CD4-positive, alpha-beta T cell treated with Interleukin-12 subunit alpha and Interleukin-12 subunit beta, for 1 hour (primary cell): ENCODE measurements at regions not wholly inside any gene's neighbourhood (a gene's known extent, or its start where the extent isn't known, plus 50 kb on each side); places are given as distances from the start of the nearest gene placed in this dataset.
"Not testable (repeated sequence)": the region's sequence is repeated elsewhere in the genome, so short reads cannot be mapped to it uniquely, and the experiment has no call there.

Experiments used
- DNase-seq: peaks from one replicate; pipeline ENCODE4 v3.0.0-alpha.2; 2020

DNA sequence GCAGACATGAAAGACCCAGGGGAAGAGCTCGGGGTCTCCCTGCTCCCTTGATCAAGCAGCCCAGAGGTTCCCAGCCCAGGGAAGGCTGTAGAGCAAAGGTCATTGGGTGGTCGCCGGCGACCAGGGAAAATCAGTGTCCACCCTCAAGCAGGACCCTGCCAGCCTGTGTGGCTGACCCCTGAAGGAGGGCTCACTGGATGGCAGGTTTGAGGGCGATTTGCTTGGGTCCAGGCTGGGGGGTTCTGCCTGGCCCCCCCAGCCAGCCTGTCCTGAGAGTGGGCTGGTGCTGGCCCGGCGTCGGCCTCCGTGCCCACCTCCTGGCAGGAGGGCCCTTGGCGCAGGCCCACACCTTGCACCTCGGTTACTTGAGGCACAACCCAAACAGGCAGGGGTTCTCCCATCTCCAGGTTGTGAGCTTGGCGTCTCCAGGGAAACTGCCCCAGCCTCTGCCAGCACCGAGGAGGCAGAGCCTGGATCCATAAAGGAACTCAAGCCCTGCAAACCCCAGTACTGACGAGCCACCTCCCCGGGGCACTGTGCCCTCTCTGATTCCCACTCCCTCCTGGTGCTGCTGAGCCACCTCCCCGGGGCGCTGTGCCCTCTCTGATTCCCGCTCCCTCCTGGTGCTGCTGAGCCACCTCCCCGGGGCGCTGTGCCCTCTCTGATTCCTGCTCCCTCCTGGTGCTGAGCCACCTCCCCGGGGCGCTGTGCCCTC lies 329.0 kb upstream of the SFSWAP start:
- DNase-seq, result no peak

DNA sequence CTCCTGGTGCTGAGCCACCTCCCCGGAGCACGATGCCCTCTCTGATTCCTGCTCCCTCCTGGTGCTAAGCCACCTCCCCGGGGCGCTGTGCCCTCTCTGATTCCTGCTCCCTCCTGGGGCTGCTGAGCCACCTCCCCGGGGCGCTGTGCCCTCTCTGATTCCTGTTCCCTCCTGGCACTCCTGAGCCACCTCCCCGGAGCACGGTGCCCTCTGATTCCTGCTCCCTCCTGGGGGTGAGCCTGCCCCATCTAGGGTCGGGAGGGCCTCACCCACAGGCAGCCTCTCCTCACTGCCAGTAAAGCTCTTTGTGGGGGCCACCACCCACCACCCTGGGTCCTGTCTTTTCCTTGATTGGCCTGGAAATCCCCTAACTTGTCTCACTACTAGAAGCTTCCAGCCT lies 327.6 kb upstream of the SFSWAP start:
- DNase-seq, result no peak

DNA sequence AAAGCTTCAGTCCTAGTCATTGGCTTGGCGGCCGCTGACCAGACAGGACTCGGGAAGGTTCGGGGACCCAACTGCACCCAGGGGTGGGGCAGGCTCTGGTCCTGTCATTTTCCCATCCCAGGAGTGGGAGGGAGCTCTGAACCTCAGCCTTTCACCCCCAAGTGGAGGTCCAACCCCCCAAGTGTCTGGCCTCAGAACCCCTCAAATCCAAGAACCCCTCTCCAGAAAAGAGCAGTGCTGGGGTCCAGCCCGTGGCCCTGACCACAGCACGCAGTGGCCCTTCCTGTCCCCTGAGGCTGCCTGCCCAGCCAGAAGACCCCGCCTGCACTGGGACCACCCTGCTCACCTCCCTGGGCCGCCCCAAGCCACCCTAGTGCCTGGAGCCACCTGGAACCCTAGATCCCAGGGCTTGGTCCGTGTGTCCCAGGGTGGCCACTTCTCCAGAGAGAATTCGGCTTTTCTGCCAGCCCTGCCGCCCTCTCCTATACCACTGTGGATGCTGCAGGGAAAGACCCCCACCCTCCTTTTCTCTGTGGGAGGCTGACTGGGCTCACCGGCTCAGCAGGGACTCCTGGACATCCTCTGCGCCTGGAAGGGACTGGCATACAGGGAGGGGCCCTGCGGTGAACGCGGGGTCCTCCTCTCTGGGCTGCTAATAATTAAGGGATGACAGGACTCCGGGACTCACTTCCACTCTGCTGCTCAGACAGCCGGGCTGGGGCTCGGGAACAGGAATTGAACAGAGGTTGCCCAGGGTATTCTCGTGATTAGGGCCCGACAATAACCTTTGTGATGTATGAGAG lies 326.9 kb upstream of the SFSWAP start:
- DNase-seq, result no peak

DNA sequence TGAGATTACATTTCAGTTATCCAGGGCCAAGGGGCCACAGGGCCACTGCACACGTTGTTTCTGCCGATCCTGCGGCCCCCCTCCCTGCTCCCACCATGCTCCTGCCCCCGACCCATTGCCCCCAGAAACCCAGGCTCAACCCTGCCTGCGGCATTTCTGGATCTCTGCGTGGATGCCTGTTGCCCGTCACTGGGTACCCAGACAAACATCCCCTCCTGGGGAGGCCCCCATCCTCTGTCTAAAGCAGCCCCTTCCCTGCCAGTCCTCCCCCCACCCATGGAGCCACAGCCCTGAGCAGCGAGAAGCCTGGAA lies 326.4 kb upstream of the SFSWAP start:
- no peak for DNase-seq

DNA sequence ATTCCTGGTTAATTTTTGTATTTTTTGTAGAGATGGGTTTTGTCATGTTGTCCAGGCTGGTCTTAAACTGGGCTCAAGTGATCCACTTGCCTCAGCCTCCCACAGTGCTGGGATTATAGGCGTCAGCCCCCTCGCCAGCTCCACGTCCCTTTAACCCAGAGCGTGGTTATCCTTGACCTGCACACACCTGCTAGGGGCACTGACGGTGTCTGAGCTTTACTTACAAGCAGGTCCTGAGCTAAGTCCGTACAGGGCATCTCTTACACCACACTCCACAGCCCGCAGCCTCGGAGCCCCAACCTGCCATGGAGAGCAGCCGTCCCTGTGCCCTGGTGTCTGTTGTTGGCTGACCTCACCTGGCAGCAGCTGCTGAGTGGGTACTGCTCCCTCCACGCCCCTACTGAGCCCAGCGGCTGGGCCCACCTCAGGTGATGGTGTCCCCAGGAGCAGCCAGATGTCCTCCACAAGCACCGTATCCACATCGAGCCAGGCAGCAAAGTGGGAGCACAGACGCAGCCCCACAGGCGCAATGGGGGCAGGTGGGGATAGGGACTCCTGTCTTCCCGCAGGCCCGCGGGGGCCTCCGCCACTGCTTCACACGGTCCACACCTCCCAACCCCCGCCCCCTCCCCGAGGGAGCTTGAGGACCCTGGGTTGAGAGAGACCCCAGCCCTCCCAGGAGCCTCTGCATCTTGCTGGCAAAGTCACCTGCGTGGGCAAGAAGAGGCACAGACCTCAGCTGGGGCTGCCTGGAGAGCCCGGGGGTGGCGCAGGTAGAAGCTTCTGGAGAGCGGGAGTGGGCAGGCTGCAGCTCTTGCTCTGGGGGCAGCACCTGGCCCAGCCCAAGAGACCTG lies 325.4 kb upstream of the SFSWAP start:
- DNase-seq, result no peak

DNA sequence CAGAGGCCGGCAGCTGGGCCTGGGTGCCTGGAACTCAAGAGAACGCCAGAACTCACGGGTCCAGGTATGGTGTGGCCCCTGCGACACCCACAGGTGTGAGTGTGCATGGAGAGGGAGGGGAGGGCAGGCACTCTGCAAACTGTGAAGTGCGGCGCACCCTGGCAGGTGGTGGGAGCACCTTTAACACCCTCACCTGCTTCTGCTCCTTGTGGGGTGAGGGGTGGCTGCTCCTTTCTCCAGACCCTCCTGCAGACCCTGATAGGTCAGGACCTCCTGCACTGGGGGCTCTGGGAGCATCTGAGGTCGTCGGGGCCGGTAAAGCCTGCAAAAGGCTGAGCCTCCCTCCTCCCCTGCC lies 324.7 kb upstream of the SFSWAP start:
- DNase-seq, result no peak

DNA sequence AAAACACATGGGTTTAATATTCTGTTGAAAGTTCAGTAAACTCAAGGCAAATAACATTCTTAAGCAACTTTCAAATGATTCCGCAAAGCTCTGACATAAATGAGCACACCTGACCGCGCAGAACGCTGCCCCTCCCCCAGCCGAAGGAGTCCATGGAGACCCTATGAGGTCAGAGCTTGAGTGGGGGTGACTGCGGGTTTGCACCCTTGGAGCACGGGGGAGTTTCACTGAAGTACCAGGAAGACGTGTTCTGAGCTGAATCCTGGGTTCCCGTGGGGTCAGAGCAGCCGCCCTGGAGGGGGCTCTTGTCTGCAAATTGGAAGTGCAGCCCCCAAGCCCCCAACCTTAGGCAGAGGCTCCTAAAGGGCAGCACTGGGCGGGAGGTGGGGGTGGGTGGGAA lies 324.1 kb upstream of the SFSWAP start:
- no peak for DNase-seq

DNA sequence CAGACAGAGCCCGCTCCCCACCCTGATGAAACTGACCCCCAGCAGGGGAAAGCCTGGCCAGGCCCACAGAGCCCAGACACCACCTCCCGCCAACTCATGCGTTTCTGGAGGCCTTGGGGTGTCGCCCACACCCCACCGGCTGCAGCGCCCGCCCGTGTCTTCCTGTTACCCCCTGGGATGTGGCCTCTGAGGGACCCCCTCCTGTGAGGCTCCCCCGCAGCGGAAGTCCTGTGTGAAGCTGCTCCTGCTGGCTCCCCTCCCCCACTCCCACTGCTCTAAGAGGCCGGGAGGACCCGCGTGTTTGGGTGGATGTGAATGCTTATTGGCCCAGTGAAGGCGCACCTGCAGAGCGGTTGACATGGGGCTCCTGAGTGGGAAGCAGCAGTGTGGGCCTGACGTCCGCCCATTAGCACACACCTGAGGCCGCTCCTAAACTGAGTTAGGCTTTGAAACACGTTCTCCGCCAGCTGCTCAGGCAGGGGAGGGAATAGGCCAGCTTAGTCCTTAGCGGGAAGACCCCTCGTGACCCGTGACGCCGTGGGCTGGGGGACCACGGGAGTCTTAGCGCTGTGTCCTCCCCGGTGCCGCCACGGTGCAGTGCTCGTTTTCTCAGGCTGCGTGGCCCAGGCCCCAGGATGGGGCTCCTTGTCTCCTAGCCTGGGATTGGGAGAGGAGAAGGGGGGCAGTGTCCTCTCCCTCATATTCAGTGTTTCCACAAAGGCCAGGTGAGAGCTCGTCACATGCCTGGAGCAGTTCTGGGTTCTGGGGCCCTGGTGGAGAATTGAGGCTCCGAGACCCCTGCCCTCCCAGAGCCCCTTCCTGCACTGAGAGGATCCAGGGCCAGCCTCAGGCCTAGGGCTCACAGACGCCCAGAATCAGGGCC lies 323.4 kb upstream of the SFSWAP start:
- DNase-seq, result no peak

DNA sequence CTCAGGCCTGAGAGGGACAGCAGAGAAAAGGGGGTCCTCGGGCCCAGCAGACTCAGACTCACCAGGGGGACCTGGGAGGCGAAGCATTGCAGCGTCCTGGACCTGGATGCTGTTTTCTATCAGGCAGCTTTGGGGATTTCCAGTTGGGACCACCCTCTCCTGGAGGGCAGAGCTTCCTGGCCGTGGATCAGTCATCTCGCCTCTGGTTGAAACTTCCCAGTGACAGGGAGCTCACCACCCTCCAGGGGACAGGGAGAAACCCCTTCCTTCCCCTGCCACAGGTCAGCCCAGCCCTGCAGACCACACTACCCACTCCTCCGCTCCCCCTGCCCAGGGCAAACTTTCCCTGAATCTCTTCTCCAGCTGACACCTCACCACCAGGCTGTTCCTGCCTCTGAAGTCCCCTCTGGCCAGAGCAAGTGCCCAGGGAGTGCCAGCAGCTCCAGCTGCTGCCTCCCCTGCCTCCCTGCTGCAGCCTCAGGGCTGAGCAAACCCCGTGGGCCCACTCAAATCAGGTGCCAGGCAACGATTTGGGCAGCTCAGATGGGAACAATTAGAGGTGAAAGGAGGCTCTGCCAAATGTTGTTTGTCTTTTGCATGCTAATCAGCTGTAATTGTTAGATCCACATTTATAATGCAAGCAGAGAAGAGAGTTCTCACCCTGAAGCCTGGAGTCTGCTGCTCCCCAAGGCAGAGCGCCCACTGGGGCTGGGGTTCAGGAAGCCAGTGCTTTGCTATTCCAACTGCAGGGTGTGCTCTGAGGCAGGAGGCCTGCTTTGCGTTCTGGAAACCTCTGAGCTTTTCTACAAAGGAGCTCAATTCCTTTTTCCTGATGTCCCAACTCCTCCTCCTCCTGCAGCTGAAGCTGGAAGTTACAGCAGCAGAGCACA lies 322.5 kb upstream of the SFSWAP start:
- DNase-seq, result not testable (repeated sequence)

DNA sequence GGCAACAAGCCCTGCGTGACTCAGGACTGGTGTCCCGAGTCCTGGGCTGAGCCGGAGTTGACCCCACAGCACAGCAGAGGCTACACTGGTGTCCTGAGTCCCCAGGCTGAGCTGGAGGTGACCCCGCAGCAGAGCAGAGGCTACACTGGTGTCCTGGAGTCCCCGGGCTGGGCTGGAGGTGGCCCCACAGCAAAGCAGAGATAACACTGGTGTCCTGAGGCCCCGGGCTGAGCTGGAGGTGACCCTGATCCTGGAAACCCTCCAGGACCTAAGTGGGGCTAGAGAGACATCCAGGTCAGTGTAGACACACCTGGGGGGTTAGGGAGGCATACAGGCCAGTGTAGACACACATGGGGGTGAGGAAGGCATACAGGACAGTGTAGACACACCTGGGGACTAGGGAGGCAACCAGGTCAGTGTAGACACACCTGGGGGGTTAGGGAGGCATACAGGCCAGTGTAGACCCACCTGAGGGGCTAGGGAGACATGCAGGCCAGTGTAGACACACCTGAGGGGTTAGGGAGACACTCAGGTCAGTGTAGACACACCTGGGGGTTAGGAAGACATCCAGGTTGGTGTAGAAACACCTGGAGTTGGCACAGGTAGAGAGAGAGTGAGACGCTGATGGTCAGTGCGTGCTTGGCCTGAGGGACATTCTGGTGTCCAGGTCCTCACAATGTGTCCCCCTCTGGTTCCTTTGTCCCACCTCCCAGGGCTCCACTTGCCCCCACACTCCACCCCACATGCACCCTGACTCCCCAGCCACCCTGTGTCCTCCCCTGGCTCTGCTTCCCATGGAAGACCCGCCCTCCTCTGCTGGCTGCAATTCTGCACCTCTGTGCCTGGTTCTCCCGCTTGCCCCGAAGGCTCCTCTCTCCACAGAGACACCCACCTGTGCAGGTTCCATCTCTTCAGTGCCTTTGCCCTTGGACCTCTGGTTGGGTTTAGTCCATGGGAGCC lies 321.6 kb upstream of the SFSWAP start:
- no peak for DNase-seq

DNA sequence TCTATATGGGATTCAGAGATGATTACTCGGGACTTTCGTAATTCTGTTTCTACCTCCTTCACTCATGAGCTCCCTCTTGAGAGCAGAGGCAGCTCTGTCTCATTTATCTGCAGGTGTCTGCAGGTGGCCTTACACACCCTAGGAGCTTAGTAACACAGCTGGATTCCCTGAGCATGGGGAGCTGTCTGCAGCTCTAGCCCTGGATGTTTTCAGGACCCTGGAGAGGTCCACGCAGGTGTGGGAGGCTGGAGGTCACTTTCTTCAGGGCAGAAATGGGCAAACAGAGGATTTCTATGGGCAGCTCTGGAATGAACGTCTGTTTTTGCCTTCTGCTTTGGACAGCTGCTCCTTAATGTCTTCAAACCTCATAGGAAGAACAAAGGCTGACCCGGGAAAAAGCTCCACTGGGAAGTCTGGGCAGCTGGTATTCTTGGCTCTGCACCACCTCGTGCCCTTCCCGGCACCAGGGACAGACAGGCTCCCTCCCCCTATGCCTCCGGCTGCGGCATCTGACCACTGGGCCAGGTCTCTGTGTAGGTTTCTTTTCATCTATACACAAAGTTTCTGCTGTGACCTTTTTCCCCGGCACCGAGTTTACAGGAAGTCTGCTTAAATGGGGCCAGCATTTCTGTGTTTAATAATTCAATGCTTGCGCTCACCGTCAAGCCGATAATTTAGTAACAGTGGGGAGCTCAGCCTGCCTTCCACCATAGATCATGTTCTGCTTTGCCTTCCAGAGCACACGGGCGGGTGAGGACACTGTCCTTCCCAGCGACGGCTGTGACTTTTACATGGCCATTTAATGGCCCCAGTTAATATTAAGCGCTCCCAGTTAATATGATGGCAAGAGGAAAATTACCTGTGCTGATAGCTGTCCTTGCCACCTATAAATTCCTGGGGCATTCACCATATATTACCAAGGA lies 320.2 kb upstream of the SFSWAP start:
- no peak for DNase-seq

DNA sequence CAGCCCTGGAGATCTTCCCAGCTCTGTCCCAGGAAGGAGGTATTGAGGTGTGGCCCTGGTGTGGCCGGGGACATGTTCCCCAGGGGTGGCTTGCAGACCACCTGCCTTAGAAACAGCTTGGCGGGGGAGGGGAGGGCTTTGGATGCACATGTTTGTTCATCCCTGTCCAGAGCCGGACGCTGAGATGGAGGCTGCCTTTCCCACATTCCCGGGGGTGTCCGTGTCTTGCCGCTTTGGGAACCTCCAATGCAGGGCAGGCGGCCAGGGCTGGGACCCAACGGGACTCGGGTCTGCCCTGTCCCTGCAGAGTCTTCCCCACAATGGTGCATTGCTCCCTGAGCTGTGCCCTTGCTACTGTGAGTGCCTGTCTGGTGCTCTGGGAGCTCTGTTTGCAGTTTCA lies 319.5 kb upstream of the SFSWAP start:
- DNase-seq, result no peak

DNA sequence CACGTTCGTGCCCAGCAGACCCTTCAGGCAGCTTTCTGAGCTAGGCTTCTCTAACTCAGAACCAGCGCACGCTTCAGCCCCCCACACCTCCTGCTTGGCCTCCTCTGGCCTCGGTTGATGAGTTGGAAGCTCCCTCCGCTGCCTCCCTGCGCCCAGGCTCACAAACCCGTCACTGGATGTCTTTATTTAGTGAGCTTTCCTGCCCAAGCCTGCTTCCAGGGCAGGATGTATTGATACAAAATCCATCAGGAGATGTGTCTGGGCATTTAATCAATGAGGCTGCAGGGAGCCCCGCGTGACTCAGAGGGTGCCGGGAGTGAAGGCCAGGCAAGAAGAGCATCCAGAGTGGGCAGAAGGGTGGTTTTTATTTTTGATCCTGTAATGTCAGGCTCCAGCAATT lies 316.1 kb upstream of the SFSWAP start:
- not testable (repeated sequence) for DNase-seq

DNA sequence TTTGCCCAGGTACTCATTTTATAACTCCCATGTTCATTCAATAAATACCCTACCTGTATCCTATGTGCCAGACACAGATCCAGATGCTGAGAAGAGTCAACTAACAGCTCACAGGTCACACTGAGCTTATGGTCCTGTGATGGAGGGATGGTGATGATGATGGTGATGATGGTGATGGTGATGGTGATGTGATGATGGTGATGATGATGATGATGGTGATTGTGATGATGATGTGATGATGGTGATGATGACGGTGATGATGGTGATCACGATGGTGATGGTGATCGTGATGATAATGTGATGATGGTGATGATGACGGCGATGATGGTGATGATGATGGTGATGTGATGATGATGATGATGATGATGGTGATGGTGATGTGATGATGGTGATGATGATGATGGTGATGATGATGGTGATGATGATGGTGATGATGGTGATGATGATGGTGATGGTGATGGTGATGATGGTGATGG lies 315.6 kb upstream of the SFSWAP start:
- DNase-seq, result not testable (repeated sequence)

DNA sequence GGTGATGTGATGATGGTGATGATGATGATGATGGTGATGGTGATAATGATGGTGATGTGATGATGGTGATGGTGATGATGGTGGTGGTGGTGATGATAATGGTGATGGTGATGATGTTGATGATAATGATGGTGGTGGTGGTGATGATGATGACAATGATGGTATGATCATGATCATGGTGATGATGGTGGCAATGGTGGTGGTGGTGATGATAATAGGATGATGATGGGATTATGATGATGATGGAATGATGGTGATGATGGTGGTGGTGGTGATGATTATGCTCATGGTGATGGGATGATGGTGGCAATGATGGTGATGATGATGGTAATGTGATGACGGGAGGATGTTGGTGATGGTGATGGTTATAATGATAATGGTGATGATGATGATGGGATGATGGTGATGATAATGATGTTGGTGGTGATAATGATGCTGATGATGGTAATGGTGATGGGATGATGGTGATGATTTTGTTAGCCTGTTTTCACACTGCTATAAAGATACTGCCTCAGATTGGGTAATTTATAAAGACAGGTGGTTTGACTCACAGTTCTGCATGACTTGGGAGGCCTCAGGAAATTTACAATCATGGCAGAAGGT lies 314.8 kb upstream of the SFSWAP start:
- DNase-seq, result no peak

DNA sequence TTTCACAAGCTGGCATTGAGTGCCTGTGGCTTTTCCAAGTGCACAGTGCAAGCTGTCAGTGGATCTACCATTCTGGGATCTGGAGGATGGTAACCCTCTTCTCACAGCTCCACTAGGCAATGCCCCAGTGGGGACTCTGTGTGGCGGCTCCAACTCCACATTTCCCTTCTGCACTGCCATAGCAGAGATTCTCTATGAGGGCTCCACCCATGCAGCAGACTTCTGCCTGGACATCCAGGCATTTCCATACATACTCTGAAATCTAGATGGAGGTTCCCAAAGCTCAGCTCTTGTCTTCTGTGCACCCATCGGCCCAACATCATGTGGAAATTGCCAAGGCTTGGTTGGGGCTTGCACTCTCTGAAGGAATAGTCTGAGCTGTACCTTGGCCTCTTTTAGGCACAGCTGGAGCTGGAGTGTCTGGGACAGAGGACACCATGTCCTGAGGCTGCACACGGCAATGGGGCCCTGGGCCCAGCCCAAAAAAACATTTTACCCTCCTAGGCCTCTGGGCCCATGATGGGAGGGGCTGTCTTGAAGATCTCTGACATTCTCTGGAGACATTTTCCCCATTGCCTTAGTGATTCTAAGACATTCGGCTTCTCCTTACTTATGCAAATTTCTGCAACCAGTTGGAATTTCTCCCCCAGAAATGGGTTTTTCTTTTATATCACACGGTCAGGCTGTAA lies 313.3 kb upstream of the SFSWAP start:
- DNase-seq, result no peak

DNA sequence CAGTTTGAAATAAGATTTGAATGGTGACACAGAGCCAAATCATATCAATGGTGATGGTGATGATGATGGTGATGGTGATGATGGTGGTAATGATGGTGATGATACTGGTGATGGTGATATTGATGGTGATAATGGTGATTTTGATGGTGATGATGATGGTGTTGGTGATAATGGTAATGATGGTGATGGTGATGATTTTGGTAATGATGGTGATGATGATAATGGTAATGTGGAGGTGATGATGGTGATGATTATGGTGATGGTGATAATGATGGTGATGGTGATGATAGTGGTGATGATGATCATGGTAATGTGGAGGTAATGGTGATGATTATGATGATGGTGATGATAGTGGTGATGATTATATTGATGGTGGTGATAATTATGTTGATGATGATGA lies 311.9 kb upstream of the SFSWAP start:
- no peak for DNase-seq

DNA sequence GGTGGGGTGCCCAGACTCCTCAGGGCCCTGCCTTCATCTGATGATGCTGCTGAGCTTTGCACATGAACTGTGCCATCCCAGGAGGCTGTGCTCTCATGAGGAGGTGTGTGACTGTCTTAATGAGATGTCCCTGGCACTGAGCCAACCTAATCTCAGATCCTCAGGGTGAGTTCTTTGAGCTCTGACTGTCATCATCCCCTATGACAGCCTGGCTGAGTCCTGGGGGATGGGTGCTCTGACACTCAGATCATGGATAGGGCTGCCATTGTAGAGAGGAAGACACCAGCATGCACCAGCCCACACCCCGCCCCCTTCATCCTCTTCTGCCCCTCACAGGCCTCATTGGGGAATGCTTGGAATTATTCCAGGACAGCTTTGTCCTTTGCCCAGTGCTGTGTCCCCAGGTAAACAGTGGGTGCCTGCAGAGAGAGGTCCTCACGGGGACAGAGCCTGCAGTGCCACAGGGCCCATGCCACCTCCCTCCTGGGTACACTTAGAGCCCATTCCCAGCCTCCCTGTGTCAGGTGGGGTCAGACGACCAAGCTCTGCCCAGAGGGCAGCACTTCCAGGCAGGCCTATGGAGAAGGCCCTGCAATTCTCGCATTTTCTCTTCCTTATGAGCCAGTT lies 310.1 kb upstream of the SFSWAP start:
- DNase-seq, result not testable (repeated sequence)
